C4-2B (cell line): ENCODE measurements at regions not wholly inside any gene's neighbourhood (a gene's known extent, or its start where the extent isn't known, plus 50 kb on each side); places are given as distances from the start of the nearest gene placed in this dataset.

Source experiments
- H3K27ac ChIP-seq: fragments of 450-650 bp; 2 replicates; pipeline ENCODE4 v1.5.1; 2017
- ZFX ChIP-seq: fragments of 450-650 bp; IDR thresholded peaks from 2 replicates; pipeline ENCODE4 v1.6.1; 2017
- TF ChIP-seq, protein P1 (sequence below): fragments of 450-650 bp; conservative IDR thresholded peaks from 2 replicates; pipeline ENCODE4 v1.5.1; 2017; ENCODE audit warnings: mild to moderate bottlenecking

DNA sequence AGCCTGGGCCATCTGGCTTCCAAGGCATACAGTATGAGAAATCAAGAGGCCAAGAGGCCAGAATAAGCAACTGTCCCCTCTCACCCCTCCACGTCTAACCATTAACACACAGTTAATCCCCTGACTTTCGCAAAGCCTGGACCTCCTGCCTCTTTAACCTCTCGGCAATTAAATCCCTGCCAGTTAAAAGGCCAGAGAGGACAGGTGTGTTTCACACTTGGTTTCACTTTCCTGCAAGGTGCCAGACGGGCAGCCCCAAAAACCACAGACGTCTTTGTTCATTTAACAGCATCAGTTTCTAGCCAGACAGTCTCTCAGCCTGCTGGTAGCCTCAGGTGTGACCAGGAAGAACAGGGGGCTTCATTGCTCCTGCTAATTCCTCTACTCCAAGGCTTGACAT lies 91.1 kb upstream of the KIT start:
- TF ChIP-seq, protein P1, sequence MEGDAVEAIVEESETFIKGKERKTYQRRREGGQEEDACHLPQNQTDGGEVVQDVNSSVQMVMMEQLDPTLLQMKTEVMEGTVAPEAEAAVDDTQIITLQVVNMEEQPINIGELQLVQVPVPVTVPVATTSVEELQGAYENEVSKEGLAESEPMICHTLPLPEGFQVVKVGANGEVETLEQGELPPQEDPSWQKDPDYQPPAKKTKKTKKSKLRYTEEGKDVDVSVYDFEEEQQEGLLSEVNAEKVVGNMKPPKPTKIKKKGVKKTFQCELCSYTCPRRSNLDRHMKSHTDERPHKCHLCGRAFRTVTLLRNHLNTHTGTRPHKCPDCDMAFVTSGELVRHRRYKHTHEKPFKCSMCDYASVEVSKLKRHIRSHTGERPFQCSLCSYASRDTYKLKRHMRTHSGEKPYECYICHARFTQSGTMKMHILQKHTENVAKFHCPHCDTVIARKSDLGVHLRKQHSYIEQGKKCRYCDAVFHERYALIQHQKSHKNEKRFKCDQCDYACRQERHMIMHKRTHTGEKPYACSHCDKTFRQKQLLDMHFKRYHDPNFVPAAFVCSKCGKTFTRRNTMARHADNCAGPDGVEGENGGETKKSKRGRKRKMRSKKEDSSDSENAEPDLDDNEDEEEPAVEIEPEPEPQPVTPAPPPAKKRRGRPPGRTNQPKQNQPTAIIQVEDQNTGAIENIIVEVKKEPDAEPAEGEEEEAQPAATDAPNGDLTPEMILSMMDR = no peak
- H3K27ac ChIP-seq = no peak overlapping the region

DNA sequence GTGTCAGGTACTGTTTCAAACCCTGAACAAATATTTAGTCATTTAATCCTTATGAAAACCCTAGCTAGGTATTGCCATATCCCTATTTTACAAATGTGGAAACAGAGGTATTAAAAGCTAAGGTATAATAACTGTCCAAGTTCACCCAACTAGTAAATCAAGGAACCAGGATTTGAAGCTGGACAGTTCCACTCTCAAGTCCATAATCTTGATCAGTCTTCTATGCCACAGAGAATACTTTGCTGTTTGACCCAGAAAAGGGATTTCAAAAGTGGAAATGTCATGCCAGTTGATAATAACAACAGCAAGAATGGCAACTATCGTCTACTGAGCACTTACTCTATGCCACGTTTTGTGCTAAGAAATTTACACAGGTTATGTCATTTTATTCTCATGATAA lies 90.4 kb upstream of the KIT start:
- no peak overlapping the region for H3K27ac ChIP-seq

DNA sequence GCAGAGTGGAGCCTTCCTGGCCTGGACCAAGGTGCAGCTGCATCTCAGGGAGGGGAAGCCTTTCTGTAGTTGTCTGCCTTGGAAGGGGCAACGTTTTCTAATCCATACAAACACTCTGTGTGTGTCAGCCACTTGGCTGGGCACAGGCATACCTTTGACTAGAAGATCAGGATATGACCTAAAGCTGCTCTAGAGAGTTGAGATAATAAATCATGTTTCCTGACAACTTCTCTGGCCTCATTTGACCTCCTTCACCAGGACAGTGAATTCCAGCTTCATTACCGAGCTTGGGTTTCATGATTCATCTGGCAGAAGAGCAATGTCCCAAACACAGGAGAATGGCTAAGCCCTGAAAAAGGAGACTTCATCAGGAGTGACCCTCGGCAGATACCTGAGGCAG lies 89.6 kb upstream of the KIT start:
- TF ChIP-seq, protein P1 = no peak
- TF ChIP-seq ZFX = no peak
- no peak overlapping the region for H3K27ac ChIP-seq

More for the DNA sequence above, 90.4 kb upstream of the KIT start:
- TF ChIP-seq, protein P1 = no peak
- no peak for TF ChIP-seq ZFX

DNA sequence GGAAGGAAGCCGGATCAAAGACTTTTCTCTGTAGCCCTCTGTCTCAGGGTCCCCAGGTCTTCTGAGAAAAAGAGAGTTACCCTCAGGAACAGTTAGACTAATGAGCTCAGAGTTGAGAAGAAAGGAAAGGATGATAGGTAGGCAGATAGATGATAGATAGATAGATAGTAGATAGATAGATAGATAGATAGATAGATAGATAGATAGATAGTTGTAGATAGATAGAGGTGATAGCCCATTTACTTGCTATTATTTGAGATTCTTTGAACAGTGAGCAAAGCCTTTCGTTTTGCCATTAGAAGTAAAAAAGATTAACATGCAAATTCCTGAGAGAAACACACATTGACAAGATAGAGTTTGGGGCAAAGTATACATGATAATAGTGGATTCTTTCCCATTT lies 86.9 kb upstream of the KIT start:
- TF ChIP-seq, protein P1 = no peak
- no peak overlapping the region for H3K27ac ChIP-seq

DNA sequence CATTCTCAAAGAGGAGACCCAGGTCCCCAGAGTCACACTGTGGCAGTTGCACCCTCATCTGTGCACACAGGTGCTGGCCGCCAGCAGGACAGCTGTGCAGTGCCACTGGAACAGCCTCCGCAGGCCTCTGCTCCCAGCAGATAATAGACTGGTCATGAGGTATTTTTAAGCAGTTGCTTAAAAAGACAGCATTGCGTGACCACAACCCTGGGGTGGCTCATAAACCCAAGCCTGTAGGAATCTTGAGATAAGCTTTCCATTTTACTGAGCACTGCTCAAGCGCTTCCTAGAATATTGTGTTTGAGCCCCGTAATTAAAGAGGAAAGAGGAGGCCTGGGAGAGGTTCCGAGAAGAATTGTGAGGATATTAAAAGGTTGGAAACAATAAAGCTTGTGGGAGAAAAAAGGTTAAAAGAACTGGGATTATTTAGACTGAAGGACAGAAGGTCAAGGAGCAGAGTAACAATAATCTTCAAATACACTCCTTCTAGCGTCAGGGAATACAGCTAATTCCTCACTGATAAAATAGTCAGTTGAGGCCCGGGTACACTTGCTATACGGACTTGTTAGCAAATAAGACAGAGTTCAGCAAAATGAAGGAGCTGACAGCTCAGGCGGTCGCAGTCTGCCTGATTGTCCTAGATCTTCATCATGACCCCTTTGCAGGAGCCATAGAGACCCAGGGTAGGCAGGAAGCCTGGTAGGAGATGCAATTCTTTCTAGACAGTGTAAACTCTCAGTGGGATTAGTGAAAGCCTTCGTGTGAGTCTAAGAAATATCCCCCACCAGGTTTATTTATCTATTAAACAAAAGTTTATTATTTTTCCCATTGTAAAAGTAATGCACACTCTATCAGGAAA lies 86.2 kb upstream of the KIT start:
- no peak for TF ChIP-seq ZFX
- TF ChIP-seq, protein P1 = no peak
- no peak overlapping the region for H3K27ac ChIP-seq

DNA sequence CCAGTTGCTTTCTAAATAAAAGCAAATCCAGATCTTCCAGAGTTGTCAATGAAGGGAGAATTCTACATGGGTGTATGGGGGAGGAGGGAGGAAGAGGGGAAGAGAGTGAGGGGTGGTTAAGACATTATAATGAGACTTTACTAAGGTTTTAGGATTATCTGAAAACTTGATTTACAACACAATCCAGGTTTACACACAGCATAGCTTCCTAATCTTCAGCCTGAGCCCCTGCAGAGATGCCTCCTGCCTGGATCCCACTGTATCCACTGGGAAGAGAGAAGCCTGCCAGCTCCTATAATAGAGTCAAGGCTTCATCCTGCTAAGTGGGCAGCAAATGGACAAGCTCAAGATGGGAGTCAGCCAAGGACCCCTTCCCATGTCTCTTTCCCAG lies 85.6 kb upstream of the KIT start:
- TF ChIP-seq, protein P1 = no peak
- TF ChIP-seq ZFX = no peak
- H3K27ac ChIP-seq = no peak overlapping the region

DNA sequence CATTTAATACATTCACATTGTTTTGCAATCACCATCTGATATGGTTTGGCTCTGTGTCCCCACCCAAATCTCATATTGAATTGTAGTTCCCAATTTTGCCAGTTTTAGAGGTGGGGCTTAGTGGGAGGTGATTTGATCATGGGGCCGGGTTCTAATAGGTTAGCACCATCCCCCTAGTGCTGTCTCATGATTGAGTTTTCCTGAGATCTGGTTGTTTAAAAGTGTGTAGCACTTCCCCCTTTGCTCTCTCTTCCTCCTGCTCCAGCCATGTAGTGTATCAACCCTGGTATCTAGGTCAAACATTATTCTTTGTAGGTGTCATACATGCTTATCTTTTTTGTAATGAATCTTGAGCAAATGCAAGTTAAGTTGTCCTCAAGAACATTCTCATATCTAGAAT lies 83.3 kb upstream of the KIT start:
- TF ChIP-seq, protein P1 = no peak
- TF ChIP-seq ZFX = no peak
- no peak overlapping the region for H3K27ac ChIP-seq
